Glutamatergic neuron (in vitro differentiated cells): ENCODE measurements at regions not wholly inside any gene's neighbourhood (a gene's known extent, or its start where the extent isn't known, plus 50 kb on each side); places are given as distances from the start of the nearest gene placed in this dataset.

Experiments used
- DNase-seq: peaks from one replicate; pipeline ENCODE4 v3.0.0; 2022
- H3K27ac Mint-ChIP-seq: one replicate; pipeline ENCODE4 v1.8.0; 2020; ENCODE audit warnings: mild to moderate bottlenecking, mixed read lengths, inconsistent platforms; ENCODE audit not compliant: unreplicated experiment
- H3K27me3 Mint-ChIP-seq: one replicate; pipeline ENCODE4 v1.8.0; 2020; ENCODE audit warnings: mild to moderate bottlenecking, moderate library complexity, mixed read lengths, inconsistent platforms; ENCODE audit not compliant: unreplicated experiment
- H3K36me3 Mint-ChIP-seq: one replicate; pipeline ENCODE4 v1.8.0; 2020; ENCODE audit warnings: mild to moderate bottlenecking, mixed read lengths, inconsistent platforms; ENCODE audit not compliant: unreplicated experiment
- H3K4me1 Mint-ChIP-seq: one replicate; pipeline ENCODE4 v1.8.0; 2020; ENCODE audit warnings: mild to moderate bottlenecking, low read depth, mixed read lengths, inconsistent platforms; ENCODE audit not compliant: unreplicated experiment
- H3K4me3 Mint-ChIP-seq: one replicate; pipeline ENCODE4 v1.8.0; 2020; ENCODE audit warnings: mild to moderate bottlenecking, mixed read lengths, inconsistent platforms; ENCODE audit not compliant: unreplicated experiment
- H3K9me3 Mint-ChIP-seq: one replicate; pipeline ENCODE4 v1.8.0; 2020; ENCODE audit warnings: mild to moderate bottlenecking, moderate library complexity, mixed read lengths, inconsistent platforms; ENCODE audit not compliant: unreplicated experiment
- CTCF ChIP-seq: fragments of 200-600 bp; sonication (generic); IDR thresholded peaks from one replicate; pipeline ENCODE4 v1.5.0; 2021; ENCODE audit not compliant: partially characterized antibody, unreplicated experiment

GRCh38 chr11:106495046-106495445 is 417.6 kb downstream of the AASDHPPT start:
- peaks cover 1% of the 10 kb centered on the region for H3K9me3 Mint-ChIP-seq
- peaks cover 5% of the 10 kb centered on the region for H3K36me3 Mint-ChIP-seq
- DNase-seq: no peak
- H3K27me3 Mint-ChIP-seq: no peaks in the 10 kb centered on the region
- no peak overlapping the region for H3K4me3 Mint-ChIP-seq
- H3K27ac Mint-ChIP-seq: peak overlapping the region; percentile 86
- H3K4me1 Mint-ChIP-seq: peaks cover 9% of the 10 kb centered on the region
- no peak for TF ChIP-seq CTCF

- TF ChIP-seq CTCF: no peak
- Mint-ChIP-seq H3K9me3 (peaks cover 1% of the 10 kb centered on the region), H3K27ac (peak overlapping the region; percentile 52), H3K27me3 (no peaks in the 10 kb centered on the region), H3K4me3 (no peak overlapping the region), H3K36me3 (peaks cover 5% of the 10 kb centered on the region), H3K4me1 (peaks cover 9% of the 10 kb centered on the region)
- DNase-seq: no peak
Measured at GRCh38 chr11:106496677-106497076, 419.2 kb downstream of the AASDHPPT start.

GRCh38 chr11:106497321-106497720 is 419.9 kb downstream of the AASDHPPT start:
- peaks cover 9% of the 10 kb centered on the region for H3K4me1 Mint-ChIP-seq
- no peak for TF ChIP-seq CTCF
- peaks cover 1% of the 10 kb centered on the region for H3K9me3 Mint-ChIP-seq
- no peak overlapping the region for H3K4me3 Mint-ChIP-seq
- H3K27me3 Mint-ChIP-seq: no peaks in the 10 kb centered on the region
- H3K27ac Mint-ChIP-seq: no peak overlapping the region
- peaks cover 5% of the 10 kb centered on the region for H3K36me3 Mint-ChIP-seq
- DNase-seq: no peak

- Mint-ChIP-seq H3K27ac (no peak overlapping the region), H3K4me1 (peaks cover 9% of the 10 kb centered on the region), H3K4me3 (no peak overlapping the region), H3K36me3 (peaks cover 5% of the 10 kb centered on the region), H3K9me3 (peaks cover 1% of the 10 kb centered on the region), H3K27me3 (no peaks in the 10 kb centered on the region)
- DNase-seq: no peak
- TF ChIP-seq CTCF: no peak
Measured at GRCh38 chr11:106497822-106498221, 420.4 kb downstream of the AASDHPPT start.

- H3K36me3 Mint-ChIP-seq: no peaks in the 10 kb centered on the region
- H3K4me1 Mint-ChIP-seq: no peaks in the 10 kb centered on the region
- H3K27me3 Mint-ChIP-seq: no peaks in the 10 kb centered on the region
- no peak overlapping the region for H3K27ac Mint-ChIP-seq
- no peak for DNase-seq
- H3K4me3 Mint-ChIP-seq: no peak overlapping the region
- TF ChIP-seq CTCF: no peak
- peaks cover 1% of the 10 kb centered on the region for H3K9me3 Mint-ChIP-seq
Measured at GRCh38 chr11:106503901-106504300, 426.4 kb downstream of the AASDHPPT start.
